Liver (tissue), 8 donors: ENCODE measurements at regions not wholly inside any gene's neighbourhood (a gene's known extent, or its start where the extent isn't known, plus 50 kb on each side); places are given as distances from the start of the nearest gene placed in this dataset.
"Not testable (repeated sequence)": the region's sequence is repeated elsewhere in the genome, so short reads cannot be mapped to it uniquely, and the experiment has no call there.

Experiments
- DNase-seq: peaks from one replicate; pipeline ENCODE4 v3.0.0-alpha.2; 2017; ENCODE audit warnings: low spot score
- H3K27ac ChIP-seq, 2 donors: one replicate each; pipeline ENCODE4 v1.7.0; 2013; ENCODE audit warnings: inconsistent platforms in 2 of 2, low read length in 2 of 2, control low read depth in 1 of 2, low read depth in 1 of 2, mild to moderate bottlenecking in 1 of 2
- H3K27me3 ChIP-seq, 4 donors: one replicate each; pipeline versions ENCODE4 v1.6.1 to v1.7.0; 2013; ENCODE audit warnings: low read length in 3 of 4, inconsistent platforms in 1 of 4, mild to moderate bottlenecking in 1 of 4, moderate library complexity in 1 of 4; ENCODE audit not compliant: control insufficient read depth in 4 of 4, insufficient read depth in 4 of 4
- H3K36me3 ChIP-seq, 4 donors: one replicate each; pipeline versions ENCODE4 v1.6.1 to v1.7.0; 2013; ENCODE audit warnings: low read length in 3 of 4, mild to moderate bottlenecking in 3 of 4, low read depth in 1 of 4, moderate library complexity in 1 of 4; ENCODE audit not compliant: control insufficient read depth in 4 of 4, insufficient read depth in 3 of 4
- H3K4me1 ChIP-seq, 4 donors: one replicate each; pipeline versions ENCODE4 v1.6.1 to v1.7.0; 2013; ENCODE audit warnings: low read length in 3 of 4, mild to moderate bottlenecking in 3 of 4, moderate library complexity in 1 of 4; ENCODE audit not compliant: control insufficient read depth in 4 of 4, insufficient read depth in 4 of 4
- H3K4me3 ChIP-seq, 3 donors: one replicate each; pipeline versions ENCODE4 v1.6.1 to v1.7.0; 2013; ENCODE audit warnings: low read length in 3 of 3, control low read depth in 1 of 3, low read depth in 1 of 3, mild to moderate bottlenecking in 1 of 3
- H3K9ac ChIP-seq, 2 donors: one replicate each; pipeline ENCODE4 v1.7.0; 2013; ENCODE audit warnings: low read length in 2 of 2, mild to moderate bottlenecking in 2 of 2, moderate library complexity in 2 of 2, control low read depth in 1 of 2, low read depth in 1 of 2
- H3K9me3 ChIP-seq, 4 donors: one replicate each; pipeline versions ENCODE4 v1.6.1 to v1.7.0; 2013; ENCODE audit warnings: low read length in 3 of 4; ENCODE audit not compliant: control insufficient read depth in 4 of 4
- EGR1 ChIP-seq, 2 donors: IDR thresholded peaks; 2 replicates each; pipeline ENCODE4 v1.6.1; 2016 to 2018; ENCODE audit warnings: antibody characterized with exemption in 2 of 2, low read depth in 2 of 2
- FOXA1 ChIP-seq: IDR thresholded peaks from 2 replicates; pipeline ENCODE4 v1.6.1; 2016; ENCODE audit warnings: antibody characterized with exemption
- FOXA2 ChIP-seq: IDR thresholded peaks from 2 replicates; pipeline ENCODE4 v1.6.1; 2016; ENCODE audit warnings: antibody characterized with exemption
- GABPA ChIP-seq, 2 donors: IDR thresholded peaks in 1 of 2; conservative IDR thresholded peaks in 1 of 2; 2 replicates each; pipeline ENCODE4 v1.6.1; 2016; ENCODE audit warnings: antibody characterized with exemption in 2 of 2, mild to moderate bottlenecking in 1 of 2, moderate library complexity in 1 of 2
- HNF4A ChIP-seq, 2 donors: conservative IDR thresholded peaks; 2 replicates each; pipeline ENCODE4 v1.6.1; 2016; ENCODE audit warnings: antibody characterized with exemption in 2 of 2, mild to moderate bottlenecking in 2 of 2
- HNF4G ChIP-seq: IDR thresholded peaks from 2 replicates; pipeline ENCODE4 v1.6.1; 2016; ENCODE audit warnings: antibody characterized with exemption
- JUND ChIP-seq, 2 donors: IDR thresholded peaks; 2 replicates each; pipeline ENCODE4 v1.6.1; 2016; ENCODE audit warnings: antibody characterized with exemption in 2 of 2
- NR2F2 ChIP-seq: IDR thresholded peaks from 2 replicates; pipeline ENCODE4 v1.6.1; 2016; ENCODE audit warnings: antibody characterized with exemption
- RAD21 ChIP-seq, 2 donors: IDR thresholded peaks; 2 replicates each; pipeline ENCODE4 v1.6.1; 2016; ENCODE audit warnings: antibody characterized with exemption in 2 of 2, mild to moderate bottlenecking in 2 of 2
- RXRA ChIP-seq, 2 donors: IDR thresholded peaks; 2 replicates each; pipeline ENCODE4 v1.6.1; 2017 to 2018; ENCODE audit warnings: antibody characterized with exemption in 2 of 2, mild to moderate bottlenecking in 1 of 2
- SP1 ChIP-seq: IDR thresholded peaks from 2 replicates; pipeline ENCODE4 v1.6.1; 2018; ENCODE audit warnings: antibody characterized with exemption, mild to moderate bottlenecking
- TAF1 ChIP-seq: conservative IDR thresholded peaks from 2 replicates; pipeline ENCODE4 v1.6.1; 2016; ENCODE audit warnings: antibody characterized with exemption, mild to moderate bottlenecking
- YY1 ChIP-seq: IDR thresholded peaks from 2 replicates; pipeline ENCODE4 v1.6.1; 2016; ENCODE audit warnings: antibody characterized with exemption, mild to moderate bottlenecking
- WGBS: extraction: QIAGEN DNeasy Blood & Tissue Kit; methylation state at CpG from one replicate; pipeline ENCODE4 v1.1.7; 2013; 5-methylcytosine and 5-hydroxymethylcytosine counted together
- TF ChIP-seq, protein P1 (sequence below): IDR thresholded peaks from 2 replicates; pipeline ENCODE4 v1.6.1; 2016; ENCODE audit warnings: antibody characterized with exemption, mild to moderate bottlenecking
- TF ChIP-seq, protein P2 (sequence below): IDR thresholded peaks from 2 replicates; pipeline ENCODE4 v1.6.1; 2016; ENCODE audit warnings: antibody characterized with exemption
- TF ChIP-seq, protein P3 (sequence below): fragments of 150-350 bp; IDR thresholded peaks from 2 replicates; pipeline ENCODE4 v1.5.1; 2017; ENCODE audit warnings: improper control_type of control experiment, low read depth, low read length; ENCODE audit not compliant: missing input control
- TF ChIP-seq, protein P4 (sequence below): IDR thresholded peaks from 2 replicates; pipeline ENCODE4 v1.6.1; 2016; ENCODE audit warnings: antibody characterized with exemption
- TF ChIP-seq, protein P5 (sequence below): IDR thresholded peaks from 2 replicates; pipeline ENCODE4 v1.6.1; 2016; ENCODE audit warnings: antibody characterized with exemption
- donor health status: healthy.
- donor health status: healthy.
- donor health status: healthy.
- donor health status: healthy.
- donor health status: healthy.

DNA sequence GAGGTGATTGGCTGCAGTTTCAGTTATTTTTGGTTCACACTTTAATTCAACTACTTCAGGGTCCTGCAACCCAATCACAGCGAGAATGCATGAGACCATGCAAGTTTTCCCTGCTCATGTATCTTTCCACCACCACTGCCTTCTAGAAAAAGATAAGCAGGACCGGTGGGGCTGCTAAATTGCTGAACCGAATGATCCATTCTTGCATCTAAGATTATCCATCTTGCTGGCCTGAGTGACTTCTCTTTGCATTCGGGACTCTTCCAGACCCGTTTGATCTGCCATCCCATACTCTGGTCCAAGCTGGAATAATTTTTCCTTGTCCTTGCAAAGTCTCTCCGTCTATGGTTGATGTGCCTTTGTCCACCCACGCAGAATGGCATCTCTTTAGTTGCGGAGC lies 56.3 kb upstream of the TP53I11 start:
- H3K4me1 ChIP-seq: no peaks in the 10 kb centered on the region
- 70% methylated on average over 8 of the region's 8 CpGs for WGBS
- no peak overlapping the region for H3K27ac ChIP-seq
- H3K27me3 ChIP-seq: peaks cover 0 to 4% (median 0%) of the 10 kb centered on the region in 4 donors
- no peak overlapping the region for H3K4me3 ChIP-seq
- DNase-seq: no peak
- peaks cover 0 to 3% (median 0%) of the 10 kb centered on the region in 4 donors for H3K9me3 ChIP-seq
- no peaks in the 10 kb centered on the region for H3K36me3 ChIP-seq
- no peak overlapping the region for H3K9ac ChIP-seq
- TF ChIP-seq HNF4A (conservative IDR thresholded peaks at IDR 0.05): no peak
- TF ChIP-seq EGR1 (IDR thresholded peaks at IDR 0.05; ENCODE audit: low read depth in 2 of 2): no peak
- TF ChIP-seq, protein P1, sequence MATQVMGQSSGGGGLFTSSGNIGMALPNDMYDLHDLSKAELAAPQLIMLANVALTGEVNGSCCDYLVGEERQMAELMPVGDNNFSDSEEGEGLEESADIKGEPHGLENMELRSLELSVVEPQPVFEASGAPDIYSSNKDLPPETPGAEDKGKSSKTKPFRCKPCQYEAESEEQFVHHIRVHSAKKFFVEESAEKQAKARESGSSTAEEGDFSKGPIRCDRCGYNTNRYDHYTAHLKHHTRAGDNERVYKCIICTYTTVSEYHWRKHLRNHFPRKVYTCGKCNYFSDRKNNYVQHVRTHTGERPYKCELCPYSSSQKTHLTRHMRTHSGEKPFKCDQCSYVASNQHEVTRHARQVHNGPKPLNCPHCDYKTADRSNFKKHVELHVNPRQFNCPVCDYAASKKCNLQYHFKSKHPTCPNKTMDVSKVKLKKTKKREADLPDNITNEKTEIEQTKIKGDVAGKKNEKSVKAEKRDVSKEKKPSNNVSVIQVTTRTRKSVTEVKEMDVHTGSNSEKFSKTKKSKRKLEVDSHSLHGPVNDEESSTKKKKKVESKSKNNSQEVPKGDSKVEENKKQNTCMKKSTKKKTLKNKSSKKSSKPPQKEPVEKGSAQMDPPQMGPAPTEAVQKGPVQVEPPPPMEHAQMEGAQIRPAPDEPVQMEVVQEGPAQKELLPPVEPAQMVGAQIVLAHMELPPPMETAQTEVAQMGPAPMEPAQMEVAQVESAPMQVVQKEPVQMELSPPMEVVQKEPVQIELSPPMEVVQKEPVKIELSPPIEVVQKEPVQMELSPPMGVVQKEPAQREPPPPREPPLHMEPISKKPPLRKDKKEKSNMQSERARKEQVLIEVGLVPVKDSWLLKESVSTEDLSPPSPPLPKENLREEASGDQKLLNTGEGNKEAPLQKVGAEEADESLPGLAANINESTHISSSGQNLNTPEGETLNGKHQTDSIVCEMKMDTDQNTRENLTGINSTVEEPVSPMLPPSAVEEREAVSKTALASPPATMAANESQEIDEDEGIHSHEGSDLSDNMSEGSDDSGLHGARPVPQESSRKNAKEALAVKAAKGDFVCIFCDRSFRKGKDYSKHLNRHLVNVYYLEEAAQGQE: no peak
- TF ChIP-seq, protein P2, sequence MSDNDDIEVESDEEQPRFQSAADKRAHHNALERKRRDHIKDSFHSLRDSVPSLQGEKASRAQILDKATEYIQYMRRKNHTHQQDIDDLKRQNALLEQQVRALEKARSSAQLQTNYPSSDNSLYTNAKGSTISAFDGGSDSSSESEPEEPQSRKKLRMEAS: no peak
- TF ChIP-seq TAF1: no peak
- no peak for TF ChIP-seq HNF4G
- TF ChIP-seq RAD21 (IDR thresholded peaks at IDR 0.05): no peak
- TF ChIP-seq GABPA (IDR thresholded peaks at IDR 0.05 in 1 of 2, conservative IDR thresholded peaks at IDR 0.05 in 1 of 2): no peak
- no peak for TF ChIP-seq FOXA2
- TF ChIP-seq JUND (IDR thresholded peaks at IDR 0.05): no peak
- no peak for TF ChIP-seq YY1
- no peak for TF ChIP-seq FOXA1
- TF ChIP-seq RXRA (IDR thresholded peaks at IDR 0.05): no peak
- TF ChIP-seq, protein P3, sequence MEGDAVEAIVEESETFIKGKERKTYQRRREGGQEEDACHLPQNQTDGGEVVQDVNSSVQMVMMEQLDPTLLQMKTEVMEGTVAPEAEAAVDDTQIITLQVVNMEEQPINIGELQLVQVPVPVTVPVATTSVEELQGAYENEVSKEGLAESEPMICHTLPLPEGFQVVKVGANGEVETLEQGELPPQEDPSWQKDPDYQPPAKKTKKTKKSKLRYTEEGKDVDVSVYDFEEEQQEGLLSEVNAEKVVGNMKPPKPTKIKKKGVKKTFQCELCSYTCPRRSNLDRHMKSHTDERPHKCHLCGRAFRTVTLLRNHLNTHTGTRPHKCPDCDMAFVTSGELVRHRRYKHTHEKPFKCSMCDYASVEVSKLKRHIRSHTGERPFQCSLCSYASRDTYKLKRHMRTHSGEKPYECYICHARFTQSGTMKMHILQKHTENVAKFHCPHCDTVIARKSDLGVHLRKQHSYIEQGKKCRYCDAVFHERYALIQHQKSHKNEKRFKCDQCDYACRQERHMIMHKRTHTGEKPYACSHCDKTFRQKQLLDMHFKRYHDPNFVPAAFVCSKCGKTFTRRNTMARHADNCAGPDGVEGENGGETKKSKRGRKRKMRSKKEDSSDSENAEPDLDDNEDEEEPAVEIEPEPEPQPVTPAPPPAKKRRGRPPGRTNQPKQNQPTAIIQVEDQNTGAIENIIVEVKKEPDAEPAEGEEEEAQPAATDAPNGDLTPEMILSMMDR: no peak
- TF ChIP-seq, protein P4, sequence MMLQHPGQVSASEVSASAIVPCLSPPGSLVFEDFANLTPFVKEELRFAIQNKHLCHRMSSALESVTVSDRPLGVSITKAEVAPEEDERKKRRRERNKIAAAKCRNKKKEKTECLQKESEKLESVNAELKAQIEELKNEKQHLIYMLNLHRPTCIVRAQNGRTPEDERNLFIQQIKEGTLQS: no peak
- TF ChIP-seq NR2F2: no peak
- TF ChIP-seq, protein P5, sequence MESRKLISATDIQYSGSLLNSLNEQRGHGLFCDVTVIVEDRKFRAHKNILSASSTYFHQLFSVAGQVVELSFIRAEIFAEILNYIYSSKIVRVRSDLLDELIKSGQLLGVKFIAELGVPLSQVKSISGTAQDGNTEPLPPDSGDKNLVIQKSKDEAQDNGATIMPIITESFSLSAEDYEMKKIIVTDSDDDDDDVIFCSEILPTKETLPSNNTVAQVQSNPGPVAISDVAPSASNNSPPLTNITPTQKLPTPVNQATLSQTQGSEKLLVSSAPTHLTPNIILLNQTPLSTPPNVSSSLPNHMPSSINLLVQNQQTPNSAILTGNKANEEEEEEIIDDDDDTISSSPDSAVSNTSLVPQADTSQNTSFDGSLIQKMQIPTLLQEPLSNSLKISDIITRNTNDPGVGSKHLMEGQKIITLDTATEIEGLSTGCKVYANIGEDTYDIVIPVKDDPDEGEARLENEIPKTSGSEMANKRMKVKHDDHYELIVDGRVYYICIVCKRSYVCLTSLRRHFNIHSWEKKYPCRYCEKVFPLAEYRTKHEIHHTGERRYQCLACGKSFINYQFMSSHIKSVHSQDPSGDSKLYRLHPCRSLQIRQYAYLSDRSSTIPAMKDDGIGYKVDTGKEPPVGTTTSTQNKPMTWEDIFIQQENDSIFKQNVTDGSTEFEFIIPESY: no peak
- no peak for TF ChIP-seq SP1

DNA sequence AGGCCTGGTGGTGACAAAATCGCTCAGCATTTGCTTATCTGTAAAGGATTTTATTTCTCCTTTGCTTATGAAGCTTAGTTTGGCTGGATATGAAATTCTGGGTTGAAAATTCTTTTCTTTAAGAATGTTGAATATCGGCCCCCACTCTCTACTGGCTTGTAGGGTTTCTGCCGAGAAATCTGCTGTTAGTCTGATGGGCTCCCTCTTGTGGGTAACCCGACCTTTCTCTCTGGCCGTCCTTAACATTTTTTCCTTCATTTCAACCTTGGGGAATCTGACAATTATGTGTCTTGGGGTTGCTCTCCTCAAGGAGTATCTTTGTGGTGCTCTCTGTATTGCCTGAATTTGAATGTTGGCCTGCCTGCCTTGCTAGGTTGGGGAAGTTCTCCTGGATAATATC lies 65.3 kb upstream of the TP53I11 start:
- H3K9ac ChIP-seq, H3K4me1 ChIP-seq, H3K27ac ChIP-seq, H3K36me3 ChIP-seq, H3K4me3 ChIP-seq, DNase-seq, H3K27me3 ChIP-seq, H3K9me3 ChIP-seq: not testable (repeated sequence)
- 70% methylated on average over 5 of the region's 5 CpGs for WGBS

DNA sequence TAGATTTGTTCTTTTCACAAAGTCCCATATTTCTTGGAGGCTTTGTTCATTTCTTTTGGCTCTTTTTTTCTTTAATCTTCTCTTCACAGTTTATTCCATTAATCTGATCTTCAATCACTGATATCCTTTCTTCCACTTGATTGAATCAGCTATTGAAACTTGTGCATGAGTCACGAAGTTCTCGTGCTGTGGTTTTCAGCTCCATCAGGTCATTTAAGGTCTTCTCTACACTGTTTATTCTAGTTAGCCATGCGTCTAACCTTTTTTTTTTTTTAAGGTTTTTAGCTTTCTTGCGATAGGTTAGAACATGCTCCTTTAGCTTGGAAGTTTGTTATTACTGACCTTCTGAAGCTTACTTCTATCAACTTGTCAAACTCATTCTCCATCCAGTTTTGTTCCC lies 65.8 kb upstream of the TP53I11 start:
- H3K9me3 ChIP-seq: not testable (repeated sequence)
- WGBS: 85% methylated on average over 4 of the region's 4 CpGs

More for the DNA sequence above, 65.8 kb upstream of the TP53I11 start:
- H3K4me3 ChIP-seq, H3K9ac ChIP-seq, H3K27ac ChIP-seq, H3K27me3 ChIP-seq, DNase-seq, H3K36me3 ChIP-seq, H3K4me1 ChIP-seq: not testable (repeated sequence)
